Non-pigmented ciliary epithelial cell (primary cell): ENCODE measurements at regions not wholly inside any gene's neighbourhood (a gene's known extent, or its start where the extent isn't known, plus 50 kb on each side); places are given as distances from the start of the nearest gene placed in this dataset.
A peak's percentile ranks its signal among the peaks of the same experiment; 100 is the strongest.

Experiments used
- DNase-seq: peaks from one replicate; pipeline ENCODE4 v3.0.0-alpha.2; 2010; ENCODE audit warnings: low read depth

DNA sequence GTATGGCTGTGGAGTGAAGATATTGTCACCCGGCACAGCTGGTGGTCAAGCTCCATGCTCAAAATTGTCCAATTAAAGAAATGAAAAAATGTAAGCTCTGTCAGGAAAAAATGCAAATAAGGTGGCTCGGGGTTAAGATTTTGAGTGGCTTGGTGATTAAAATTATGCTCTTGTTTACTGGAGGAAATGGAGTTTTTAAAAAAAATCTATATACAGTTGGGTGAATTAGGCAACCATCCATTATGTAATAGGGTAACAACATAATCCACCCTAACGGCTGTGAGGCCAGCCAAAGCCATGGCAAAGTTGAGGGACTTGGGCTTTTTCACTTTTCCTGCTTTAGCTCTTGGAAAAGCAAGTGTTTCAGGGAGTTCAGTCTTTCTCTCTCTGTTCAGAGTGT lies 260.8 kb upstream of the HABP2 start:
- DNase-seq: no peak

DNA sequence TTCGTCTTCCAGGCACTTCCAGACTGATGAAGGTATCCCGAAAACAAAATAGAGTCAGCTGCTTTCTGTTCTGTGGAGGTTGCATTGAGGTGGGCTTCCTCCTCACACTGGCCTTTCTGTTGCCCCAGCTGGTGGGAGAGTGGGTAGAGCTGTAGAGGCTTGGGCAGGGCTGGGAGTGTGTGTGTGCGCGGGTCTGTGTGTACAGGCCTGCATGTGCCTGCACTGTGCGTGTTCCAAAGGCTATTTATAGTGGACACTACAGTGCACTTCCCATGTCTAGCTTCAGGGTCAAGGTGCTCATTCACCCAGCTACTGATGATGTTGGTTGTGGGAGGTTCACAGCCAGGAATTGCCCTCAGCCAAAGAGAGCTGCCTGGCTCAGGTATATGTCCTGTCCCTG lies 260.1 kb upstream of the HABP2 start:
- no peak for DNase-seq

GRCh38 chr10:113293167-113293566 lies 259.7 kb upstream of the HABP2 start:
- DNase-seq: no peak

DNA sequence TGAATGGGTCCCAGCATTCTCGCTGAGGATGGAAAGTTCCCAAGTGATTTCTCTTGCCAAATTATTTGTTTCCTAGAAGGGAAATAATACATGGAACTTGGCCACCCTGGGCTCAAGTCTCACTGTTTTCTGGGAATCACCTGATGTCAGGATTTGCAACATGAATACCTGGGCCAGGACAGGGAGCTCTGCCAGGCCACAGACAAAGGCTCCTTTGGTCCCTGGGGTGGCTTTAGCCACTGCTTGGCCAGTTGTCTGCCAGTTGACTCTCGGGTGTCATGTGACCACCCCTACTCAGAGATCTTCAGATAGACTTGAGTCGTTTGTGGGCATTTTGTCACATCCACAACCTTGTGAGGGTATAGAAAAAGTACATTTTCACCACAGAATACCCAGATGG lies 258.0 kb upstream of the HABP2 start:
- no peak for DNase-seq

DNA sequence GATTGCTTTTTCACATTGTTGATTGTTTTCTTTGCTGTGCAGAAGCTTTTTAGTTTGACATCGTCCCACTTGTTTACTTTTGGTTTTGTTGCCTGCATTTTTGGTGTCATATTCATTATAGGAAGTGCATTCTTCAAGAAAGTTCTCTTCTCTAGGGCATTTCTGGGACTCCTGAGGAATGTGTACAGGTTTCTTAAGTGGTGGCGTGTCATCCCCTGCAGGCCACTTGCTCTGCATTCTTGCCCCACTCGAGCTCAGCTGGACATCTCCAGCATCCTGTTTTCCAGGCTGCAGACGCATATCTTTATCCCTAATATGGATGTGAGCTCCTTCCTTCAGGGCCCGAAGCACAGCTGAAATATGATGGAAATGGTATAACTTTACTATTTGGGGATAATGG lies 255.6 kb upstream of the HABP2 start:
- DNase-seq: peak; percentile 27

DNA sequence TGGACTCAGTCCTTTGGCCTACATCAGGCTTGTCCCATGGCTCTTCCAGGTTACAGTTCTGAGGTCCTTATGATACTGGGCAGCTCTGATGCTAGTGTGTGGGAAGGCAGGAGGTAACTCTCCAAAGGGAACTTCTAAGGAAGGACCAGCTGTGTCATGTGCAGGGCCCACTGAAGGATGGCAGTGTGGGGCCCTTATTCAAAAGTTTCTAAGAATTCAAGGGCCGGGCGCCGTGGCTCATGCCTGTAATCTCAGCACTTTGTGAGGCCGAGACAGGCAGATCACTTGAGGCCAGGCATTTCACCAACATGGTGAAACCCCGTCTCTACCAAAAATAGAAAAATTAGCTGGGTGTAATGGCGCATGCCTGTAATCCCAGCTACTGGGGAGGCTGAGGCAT lies 254.2 kb upstream of the HABP2 start:
- no peak for DNase-seq

DNA sequence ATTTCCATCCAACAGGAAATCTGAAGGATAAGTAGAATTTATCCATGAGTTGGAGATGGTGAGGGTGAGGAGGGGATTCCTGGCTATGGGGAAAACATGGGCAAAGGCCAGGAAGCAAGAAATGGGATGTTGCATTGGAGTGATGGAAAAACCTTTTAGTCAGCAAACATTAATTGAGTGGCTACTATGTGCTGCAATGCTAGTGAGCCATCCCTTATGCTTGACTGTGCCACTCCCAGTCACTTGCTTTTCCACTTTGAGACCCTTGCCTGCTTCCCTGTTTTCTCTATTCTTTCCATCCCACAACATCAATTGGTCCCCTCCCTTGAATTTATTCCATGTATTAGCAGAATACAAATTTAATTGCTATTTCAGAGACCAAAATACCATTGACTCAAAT lies 252.7 kb upstream of the HABP2 start:
- no peak for DNase-seq

GRCh38 chr10:113300617-113301016 lies 252.2 kb upstream of the HABP2 start:
- no peak for DNase-seq

DNA sequence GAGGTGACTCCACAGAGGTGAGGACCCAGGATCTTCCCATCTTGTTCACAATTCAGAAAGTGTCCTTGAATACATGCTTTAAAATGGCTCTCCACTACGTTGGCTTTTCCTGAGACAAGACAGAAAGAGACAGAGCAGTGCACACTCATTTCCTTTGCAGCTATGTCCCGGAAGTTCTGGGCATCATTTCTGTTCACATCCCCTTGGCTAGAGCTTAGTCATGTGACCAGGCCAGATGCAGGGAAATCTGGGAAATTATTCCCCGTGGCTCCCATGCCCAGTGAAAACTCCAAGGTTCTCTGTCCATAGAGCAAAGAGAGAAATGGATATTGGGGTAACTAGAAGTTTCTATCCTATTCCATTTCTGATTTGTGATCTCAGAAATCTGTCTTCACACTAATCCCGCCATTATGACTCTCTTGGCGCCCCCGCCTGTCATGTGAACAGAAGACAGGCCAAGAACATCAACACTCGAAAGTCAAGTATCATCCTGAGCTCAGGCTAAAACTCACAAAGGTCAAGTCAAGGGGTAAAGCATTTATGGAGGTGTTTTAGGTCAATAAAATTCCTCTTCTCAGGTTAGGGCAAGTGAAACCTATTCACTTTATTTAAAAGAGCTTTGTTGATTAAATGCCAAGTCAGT lies 251.4 kb upstream of the HABP2 start:
- DNase-seq: no peak

DNA sequence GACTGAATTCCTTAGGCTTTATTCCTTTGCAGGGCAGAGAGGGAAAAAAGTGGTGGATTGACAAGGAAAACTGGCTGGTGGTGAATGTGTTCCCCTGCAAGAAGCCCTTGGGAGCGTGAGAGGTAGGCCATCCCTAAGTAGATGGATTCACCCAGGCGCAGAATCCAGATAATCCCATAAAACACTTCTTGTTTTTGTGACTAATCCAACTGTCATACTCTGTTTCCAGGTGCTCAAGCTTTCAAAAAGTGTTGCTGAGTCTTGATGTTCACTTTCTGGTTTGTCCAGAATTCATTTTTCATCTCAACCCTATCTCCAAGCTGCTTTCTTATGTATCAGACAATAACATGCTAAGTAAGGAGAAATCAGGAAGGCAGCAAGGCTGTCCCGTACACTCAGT lies 250.8 kb upstream of the HABP2 start:
- no peak for DNase-seq

DNA sequence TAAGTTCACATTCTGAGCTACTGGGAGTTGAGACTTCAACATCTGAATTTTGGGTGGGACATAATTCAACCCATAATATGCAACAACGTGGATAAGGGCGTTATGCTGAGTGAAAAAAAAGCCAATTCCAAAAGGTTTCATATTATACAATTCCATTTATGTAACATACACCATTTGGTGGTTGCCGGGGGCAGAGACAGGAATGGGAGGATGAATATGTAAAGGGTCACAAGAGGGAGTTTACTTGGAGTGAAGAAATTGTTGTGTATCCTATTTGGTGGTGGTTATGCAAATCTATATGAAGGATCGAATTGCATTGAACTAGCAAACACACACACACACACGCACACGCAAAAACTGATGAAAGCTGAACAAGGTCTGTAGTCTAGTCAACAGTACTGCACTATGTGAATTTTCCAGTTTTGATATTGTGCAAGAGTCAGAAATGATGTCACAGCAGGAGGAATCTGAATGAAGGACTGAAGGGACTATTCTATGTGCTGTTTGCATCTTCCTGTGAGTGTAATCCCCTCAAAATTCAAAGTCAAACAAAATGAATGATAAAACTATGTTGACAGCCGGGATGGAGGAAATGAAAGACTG lies 249.2 kb upstream of the HABP2 start:
- DNase-seq: no peak

- no peak for DNase-seq
Observed at GRCh38 chr10:113304726-113305125, 248.1 kb upstream of the HABP2 start.

GRCh38 chr10:113305871-113306270 lies 247.0 kb upstream of the HABP2 start:
- DNase-seq: no peak

GRCh38 chr10:113309791-113310190 lies 243.1 kb upstream of the HABP2 start:
- no peak for DNase-seq

DNA sequence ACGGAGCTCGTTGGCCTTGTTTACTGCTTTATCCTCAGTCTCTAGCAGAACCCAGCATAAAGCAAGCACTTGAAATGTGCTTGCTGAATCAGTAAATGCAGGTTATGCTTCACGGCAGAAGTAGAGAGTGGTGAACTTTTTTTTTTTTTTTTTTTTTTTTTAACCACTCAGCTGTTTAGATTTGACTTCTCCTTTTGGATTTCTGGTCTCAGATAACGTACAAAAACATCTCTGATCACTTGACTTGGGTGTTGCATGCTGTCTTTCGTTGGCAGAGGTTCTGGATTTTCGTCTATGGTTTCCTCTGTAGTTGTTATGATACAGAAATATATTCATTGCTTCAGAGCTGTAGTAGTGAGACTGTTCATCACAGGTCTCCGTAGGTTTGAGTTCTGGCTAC lies 242.5 kb upstream of the HABP2 start:
- no peak for DNase-seq

GRCh38 chr10:113313048-113313602 lies 239.7 kb upstream of the HABP2 start:
- DNase-seq: no peak

- no peak for DNase-seq
Observed at GRCh38 chr10:113313722-113314121, 239.1 kb upstream of the HABP2 start.

- DNase-seq: no peak
Observed at GRCh38 chr10:113316506-113316905, 236.3 kb upstream of the HABP2 start.

DNA sequence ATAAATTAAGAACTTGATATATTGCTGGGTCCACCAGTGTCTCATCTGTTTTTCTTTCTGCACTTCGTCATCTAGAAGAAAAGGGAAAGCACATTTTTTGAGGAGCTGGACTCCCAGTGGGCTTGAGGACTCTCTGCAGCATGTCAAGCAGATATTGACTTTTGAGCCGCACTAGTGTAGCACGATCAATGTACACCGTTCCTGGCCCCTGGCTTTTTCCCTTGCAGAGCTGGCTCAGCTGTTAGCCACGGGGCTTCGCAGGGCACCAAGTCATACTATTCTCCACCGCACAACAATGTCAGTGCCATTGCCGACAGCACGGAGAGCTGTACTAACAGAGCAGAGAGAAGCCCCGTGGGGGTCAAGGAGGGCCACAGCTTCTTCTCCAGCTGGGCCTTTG lies 235.4 kb upstream of the HABP2 start:
- DNase-seq: no peak

DNA sequence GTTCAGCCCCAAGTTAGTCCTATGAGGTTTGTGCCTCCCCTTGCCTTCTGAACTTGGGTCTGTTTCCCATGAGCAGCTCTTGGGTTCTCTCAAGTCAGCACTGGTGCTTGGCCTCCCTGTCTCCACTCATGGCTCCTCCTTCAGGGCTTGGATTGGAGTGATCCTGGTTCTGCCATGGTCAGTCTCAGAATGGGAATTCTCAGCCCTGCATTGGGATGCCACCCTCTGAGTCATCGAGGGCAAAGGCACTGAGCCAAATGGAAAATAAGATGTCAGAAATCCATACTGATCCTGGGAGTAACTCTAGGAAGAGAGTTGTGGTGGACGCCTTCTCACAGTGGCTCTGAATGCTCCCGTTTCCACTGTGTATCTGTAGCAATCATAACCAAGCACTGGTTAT lies 233.4 kb upstream of the HABP2 start:
- no peak for DNase-seq

- DNase-seq: no peak
Observed at GRCh38 chr10:113320211-113320610, 232.6 kb upstream of the HABP2 start.

GRCh38 chr10:113320987-113321386 lies 231.9 kb upstream of the HABP2 start:
- no peak for DNase-seq

GRCh38 chr10:113322843-113323242 lies 230.0 kb upstream of the HABP2 start:
- DNase-seq: no peak

- no peak for DNase-seq
Observed at GRCh38 chr10:113323985-113324384, 228.9 kb upstream of the HABP2 start.
